Mesothelial cell of epicardium (in vitro differentiated cells): ENCODE measurements at regions not wholly inside any gene's neighbourhood (a gene's known extent, or its start where the extent isn't known, plus 50 kb on each side); places are given as distances from the start of the nearest gene placed in this dataset.

Experiments used
- DNase-seq, 2 experiments: peaks; one replicate each; pipeline ENCODE4 v3.0.0; 2021; ENCODE audit warnings: low spot score in 2 of 2; ENCODE audit not compliant: unreplicated experiment in 2 of 2
- H3K27ac Mint-ChIP-seq: 2 replicates; pipeline ENCODE4 v1.8.0; 2021; ENCODE audit warnings: mixed read lengths
- H3K27me3 Mint-ChIP-seq: 2 replicates; pipeline ENCODE4 v1.8.0; 2021; ENCODE audit warnings: low read depth, mixed read lengths
- H3K36me3 Mint-ChIP-seq: 2 replicates; pipeline ENCODE4 v1.8.0; 2021; ENCODE audit warnings: mixed read lengths
- H3K4me1 Mint-ChIP-seq: 2 replicates; pipeline ENCODE4 v1.8.0; 2021; ENCODE audit warnings: mixed read lengths
- H3K4me3 Mint-ChIP-seq: 2 replicates; pipeline ENCODE4 v1.8.0; 2021; ENCODE audit warnings: mild to moderate bottlenecking, moderate library complexity, mixed read lengths
- H3K9me3 Mint-ChIP-seq: 2 replicates; pipeline ENCODE4 v1.8.0; 2021; ENCODE audit warnings: mixed read lengths
- TF ChIP-seq, protein P1 (sequence below): fragments of 200-600 bp; sonication (generic); IDR thresholded peaks from one replicate; pipeline ENCODE4 v1.5.0; 2021; ENCODE audit warnings: antibody characterized with exemption; ENCODE audit not compliant: unreplicated experiment

DNA sequence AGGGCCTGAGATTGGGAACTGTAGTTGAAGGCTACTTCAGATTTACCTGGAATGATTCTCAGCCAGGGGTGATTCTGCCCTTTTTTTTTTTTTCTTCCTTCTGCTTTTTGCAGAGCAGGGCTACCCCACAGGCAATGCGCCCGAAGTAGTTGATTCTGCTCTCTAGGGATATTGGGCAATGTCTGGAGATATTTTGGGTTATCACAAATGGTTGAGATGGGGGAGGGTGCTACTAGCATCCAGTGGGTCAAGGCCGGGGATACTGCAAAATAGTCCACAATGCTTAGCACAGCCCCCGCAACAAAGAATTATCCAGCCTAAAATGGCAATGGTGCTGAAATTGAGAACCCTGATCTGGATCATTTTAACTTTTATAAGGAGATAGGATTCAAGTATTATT lies 71.2 kb upstream of the ZMYND8 start:
- Mint-ChIP-seq H3K36me3 (peaks cover 10% of the 10 kb centered on the region), H3K27me3 (no peaks in the 10 kb centered on the region), H3K4me1 (peaks cover 15% of the 10 kb centered on the region), H3K27ac (no peak overlapping the region), H3K4me3 (no peak overlapping the region), H3K9me3 (peaks cover 12% of the 10 kb centered on the region)
- DNase-seq = no peak
- TF ChIP-seq, protein P1, sequence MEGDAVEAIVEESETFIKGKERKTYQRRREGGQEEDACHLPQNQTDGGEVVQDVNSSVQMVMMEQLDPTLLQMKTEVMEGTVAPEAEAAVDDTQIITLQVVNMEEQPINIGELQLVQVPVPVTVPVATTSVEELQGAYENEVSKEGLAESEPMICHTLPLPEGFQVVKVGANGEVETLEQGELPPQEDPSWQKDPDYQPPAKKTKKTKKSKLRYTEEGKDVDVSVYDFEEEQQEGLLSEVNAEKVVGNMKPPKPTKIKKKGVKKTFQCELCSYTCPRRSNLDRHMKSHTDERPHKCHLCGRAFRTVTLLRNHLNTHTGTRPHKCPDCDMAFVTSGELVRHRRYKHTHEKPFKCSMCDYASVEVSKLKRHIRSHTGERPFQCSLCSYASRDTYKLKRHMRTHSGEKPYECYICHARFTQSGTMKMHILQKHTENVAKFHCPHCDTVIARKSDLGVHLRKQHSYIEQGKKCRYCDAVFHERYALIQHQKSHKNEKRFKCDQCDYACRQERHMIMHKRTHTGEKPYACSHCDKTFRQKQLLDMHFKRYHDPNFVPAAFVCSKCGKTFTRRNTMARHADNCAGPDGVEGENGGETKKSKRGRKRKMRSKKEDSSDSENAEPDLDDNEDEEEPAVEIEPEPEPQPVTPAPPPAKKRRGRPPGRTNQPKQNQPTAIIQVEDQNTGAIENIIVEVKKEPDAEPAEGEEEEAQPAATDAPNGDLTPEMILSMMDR = no peak

GRCh38 chr20:47428164-47428563 lies 71.7 kb upstream of the ZMYND8 start:
- peaks cover 11% of the 10 kb centered on the region for H3K4me1 Mint-ChIP-seq
- H3K9me3 Mint-ChIP-seq = peaks cover 12% of the 10 kb centered on the region
- H3K27ac Mint-ChIP-seq = no peak overlapping the region
- peaks cover 10% of the 10 kb centered on the region for H3K36me3 Mint-ChIP-seq
- no peak for DNase-seq
- TF ChIP-seq, protein P1 = no peak
- no peak overlapping the region for H3K4me3 Mint-ChIP-seq
- H3K27me3 Mint-ChIP-seq = no peaks in the 10 kb centered on the region

DNA sequence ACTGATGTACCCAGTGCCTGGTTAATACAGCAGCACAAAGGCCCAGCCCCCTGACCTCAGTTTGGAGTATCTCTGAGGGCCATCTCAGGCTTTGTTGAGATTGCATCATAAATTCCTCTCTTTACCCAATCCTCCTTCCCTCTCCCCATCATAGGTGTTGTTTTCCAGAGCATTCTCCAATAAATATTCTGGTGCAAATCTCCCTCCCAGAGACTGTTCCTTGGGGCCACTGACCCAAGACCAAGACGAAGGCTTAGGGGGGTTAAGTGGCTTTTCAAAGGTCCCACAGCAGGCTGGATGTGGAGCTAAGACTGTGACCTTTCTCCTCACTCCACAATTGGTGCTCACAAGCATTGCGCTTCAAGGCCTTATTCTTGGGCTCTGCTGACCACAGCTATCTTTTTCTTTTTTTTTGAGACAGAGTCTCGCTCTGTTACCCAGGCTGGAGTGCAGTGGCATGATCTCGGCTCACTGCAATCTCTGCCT lies 72.4 kb upstream of the ZMYND8 start:
- H3K4me1 Mint-ChIP-seq = peaks cover 9% of the 10 kb centered on the region
- H3K4me3 Mint-ChIP-seq = no peak overlapping the region
- peaks cover 10% of the 10 kb centered on the region for H3K36me3 Mint-ChIP-seq
- H3K27me3 Mint-ChIP-seq = no peaks in the 10 kb centered on the region
- peaks cover 12% of the 10 kb centered on the region for H3K9me3 Mint-ChIP-seq
- H3K27ac Mint-ChIP-seq = no peak overlapping the region
- TF ChIP-seq, protein P1 = no peak
- DNase-seq = no peak

GRCh38 chr20:47429409-47429808 lies 72.3 kb upstream of the NCOA3 start:
- Mint-ChIP-seq H3K4me3 (no peak overlapping the region), H3K27me3 (no peaks in the 10 kb centered on the region), H3K9me3 (peaks cover 12% of the 10 kb centered on the region), H3K36me3 (peaks cover 10% of the 10 kb centered on the region), H3K27ac (no peak overlapping the region), H3K4me1 (peaks cover 11% of the 10 kb centered on the region)
- no peak for DNase-seq
- TF ChIP-seq, protein P1 = no peak

GRCh38 chr20:47430862-47431588 lies 70.7 kb upstream of the NCOA3 start:
- peaks cover 11% of the 10 kb centered on the region for H3K4me1 Mint-ChIP-seq
- no peak overlapping the region for H3K27ac Mint-ChIP-seq
- H3K27me3 Mint-ChIP-seq = no peaks in the 10 kb centered on the region
- H3K36me3 Mint-ChIP-seq = peaks cover 10% of the 10 kb centered on the region
- TF ChIP-seq, protein P1 = no peak
- no peak for DNase-seq
- no peak overlapping the region for H3K4me3 Mint-ChIP-seq
- H3K9me3 Mint-ChIP-seq = peaks cover 12% of the 10 kb centered on the region
